HG03108 (cell line): ENCODE measurements at regions not wholly inside any gene's neighbourhood (a gene's known extent, or its start where the extent isn't known, plus 50 kb on each side); places are given as distances from the start of the nearest gene placed in this dataset.
"Not testable (repeated sequence)": the region's sequence is repeated elsewhere in the genome, so short reads cannot be mapped to it uniquely, and the experiment has no call there.

Source experiments
- ATAC-seq: cut with Tn5 transposase; IDR thresholded peaks from one replicate; pipeline ENCODE4 v1.9.1; 2021; ENCODE audit warnings: moderate library complexity; ENCODE audit not compliant: unreplicated experiment

GRCh38 chr15:70578196-70578595 lies 185.2 kb downstream of the UACA start:
- no peak for ATAC-seq

- no peak for ATAC-seq
These were observed 186.7 kb downstream of the UACA start for GRCh38 chr15:70576696-70577095.

GRCh38 chr15:70576276-70576675 lies 187.1 kb downstream of the UACA start:
- no peak for ATAC-seq

- no peak for ATAC-seq
These were observed 187.8 kb downstream of the UACA start for GRCh38 chr15:70575231-70576226.

- ATAC-seq, result not testable (repeated sequence)
These were observed 189.0 kb downstream of the UACA start for GRCh38 chr15:70574325-70574724.

GRCh38 chr15:70573121-70573850 lies 190.1 kb downstream of the UACA start:
- no peak for ATAC-seq

GRCh38 chr15:70569714-70570231 lies 193.6 kb downstream of the UACA start:
- ATAC-seq, result no peak

GRCh38 chr15:70569091-70569713 lies 194.2 kb downstream of the UACA start:
- no peak for ATAC-seq

- ATAC-seq, result no peak
These were observed 196.4 kb downstream of the UACA start for GRCh38 chr15:70566989-70567388.

- no peak for ATAC-seq
These were observed 197.1 kb downstream of the UACA start for GRCh38 chr15:70566047-70566835.

GRCh38 chr15:70563561-70564095 lies 199.7 kb downstream of the UACA start:
- no peak for ATAC-seq

GRCh38 chr15:70562906-70563305 lies 200.5 kb downstream of the UACA start:
- ATAC-seq, result no peak

GRCh38 chr15:70561885-70562284 lies 201.5 kb downstream of the UACA start:
- ATAC-seq, result no peak

GRCh38 chr15:70560617-70561328 lies 202.6 kb downstream of the UACA start:
- ATAC-seq, result no peak

- no peak for ATAC-seq
These were observed 203.8 kb downstream of the UACA start for GRCh38 chr15:70559265-70560239.

GRCh38 chr15:70558406-70559264 lies 204.7 kb downstream of the UACA start:
- ATAC-seq, result no peak

- ATAC-seq, result no peak
These were observed 205.7 kb downstream of the UACA start for GRCh38 chr15:70557521-70558258.
